Upper lobe of left lung (tissue), 4 donors: ENCODE measurements at regions not wholly inside any gene's neighbourhood (a gene's known extent, or its start where the extent isn't known, plus 50 kb on each side); places are given as distances from the start of the nearest gene placed in this dataset.

Experiments
- CTCF ChIP-seq, 6 experiments: fragments of 450-650 bp in 4 of 6; fragments of 200-600 bp in 2 of 6; sonication (generic) in 2 of 6; IDR thresholded peaks; one replicate each; pipeline ENCODE4 v1.5.1; 2016 to 2019; ENCODE audit warnings: antibody characterized with exemption in 6 of 6
- EP300 ChIP-seq, 4 donors: sonication (generic); formaldehyde crosslinking; IDR thresholded peaks; one replicate each; pipeline ENCODE4 v1.5.1; 2017; ENCODE audit warnings: antibody characterized with exemption in 4 of 4, control low read depth in 2 of 4
- POLR2AphosphoS5 ChIP-seq, 2 donors: sonication (generic); formaldehyde crosslinking; IDR thresholded peaks; one replicate each; pipeline ENCODE4 v1.5.1; 2017; ENCODE audit warnings: antibody characterized with exemption in 2 of 2

DNA sequence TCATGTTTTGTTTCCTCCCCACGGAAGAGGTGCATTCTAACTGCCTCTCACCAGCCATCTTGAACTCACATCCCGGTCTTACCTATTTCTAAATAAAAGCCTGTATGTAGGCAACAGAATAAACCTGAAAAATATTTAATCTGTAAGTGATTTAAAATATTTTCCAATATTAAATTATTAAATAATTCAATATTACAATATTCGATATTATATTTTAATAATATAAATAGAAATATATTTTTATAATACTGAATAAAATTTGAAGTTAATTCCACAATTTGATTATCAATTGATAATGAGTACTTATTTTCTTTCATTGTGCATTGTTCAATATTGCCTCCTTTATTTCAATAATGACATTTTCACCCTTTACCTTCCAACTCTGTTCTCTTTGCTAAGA, 404.4 kb downstream of the CYLC2 start:
- TF ChIP-seq CTCF (IDR thresholded peaks at IDR 0.05) (no peak), EP300 (IDR thresholded peaks at IDR 0.05) (no peak), POLR2AphosphoS5 (IDR thresholded peaks at IDR 0.05) (no peak)
